Neural cell (in vitro differentiated cells): ENCODE measurements at regions not wholly inside any gene's neighbourhood (a gene's known extent, or its start where the extent isn't known, plus 50 kb on each side); places are given as distances from the start of the nearest gene placed in this dataset.
A peak's percentile ranks its signal among the peaks of the same experiment; 100 is the strongest.

ENCODE experiments used
- H2AFZ ChIP-seq: fragments of 200-600, 300-800 bp; sonication (generic), shearing (Covaris generic); 2 replicates; pipeline ENCODE4 v1.6.0; 2014; ENCODE audit warnings: low read depth, mild to moderate bottlenecking, antibody characterized with exemption, low read length, moderate library complexity
- H3F3A ChIP-seq: fragments of 200-600 bp; shearing (Covaris generic); 2 replicates; pipeline ENCODE4 v1.6.1; 2016; ENCODE audit warnings: mild to moderate bottlenecking, moderate library complexity, mixed read lengths, antibody characterized with exemption, low read length; ENCODE audit not compliant: insufficient read depth, poor library complexity, severe bottlenecking
- H3K27ac ChIP-seq: fragments of 200-600, 300-800 bp; sonication (generic), shearing (Covaris generic); 2 replicates; pipeline ENCODE4 v1.5.1; 2014; ENCODE audit warnings: mild to moderate bottlenecking, low read length, moderate library complexity
- H3K27me3 ChIP-seq: fragments of 300-800, 200-600 bp; sonication (generic), shearing (Covaris generic); 2 replicates; pipeline ENCODE4 v1.6.0; 2014; ENCODE audit warnings: mild to moderate bottlenecking, low read depth, low read length, moderate library complexity; ENCODE audit not compliant: insufficient read depth
- H3K36me3 ChIP-seq: fragments of 300-800, 200-600 bp; sonication (generic), shearing (Covaris generic); 2 replicates; pipeline ENCODE4 v1.5.1; 2014; ENCODE audit warnings: mild to moderate bottlenecking, antibody characterized with exemption, low read length, moderate library complexity; ENCODE audit not compliant: insufficient read depth
- H3K4me2 ChIP-seq: fragments of 300-800, 200-600 bp; sonication (generic), shearing (Covaris generic); 2 replicates; pipeline ENCODE4 v1.6.0; 2014; ENCODE audit warnings: mild to moderate bottlenecking, low read length
- H3K4me3 ChIP-seq: fragments of 300-800, 200-600 bp; sonication (generic), shearing (Covaris generic); 2 replicates; pipeline ENCODE4 v1.5.1; 2014; ENCODE audit warnings: mild to moderate bottlenecking, low read length, moderate library complexity
- H3K79me2 ChIP-seq: fragments of 200-600 bp; shearing (Covaris generic); replicated peaks from 2 replicates; pipeline ENCODE4 v1.6.0; 2014; ENCODE audit warnings: mild to moderate bottlenecking, low read length, moderate library complexity; ENCODE audit not compliant: insufficient read depth
- H3K9ac ChIP-seq: fragments of 300-800, 200-600 bp; sonication (generic), shearing (Covaris generic); 2 replicates; pipeline ENCODE4 v1.6.1; 2016; ENCODE audit warnings: mild to moderate bottlenecking, low read length, mixed read lengths
- H3K9me2 ChIP-seq: fragments of 200-600 bp; shearing (Covaris generic); 2 replicates; pipeline ENCODE4 v1.6.1; 2016; ENCODE audit warnings: mild to moderate bottlenecking, low read length, mixed read lengths; ENCODE audit not compliant: insufficient read depth
- H3K9me3 ChIP-seq: fragments of 200-600, 300-800 bp; sonication (generic), shearing (Covaris generic); 2 replicates; pipeline ENCODE4 v1.6.1; 2016; ENCODE audit warnings: mild to moderate bottlenecking, mixed run types, low read length, moderate library complexity, mixed read lengths
- H4K20me1 ChIP-seq: fragments of 200-600 bp; shearing (Covaris generic); 2 replicates; pipeline ENCODE4 v1.6.1; 2016; ENCODE audit warnings: mild to moderate bottlenecking, mixed run types; ENCODE audit not compliant: insufficient read depth
- EP300 ChIP-seq: fragments of 450-650 bp; conservative IDR thresholded peaks from 2 replicates; pipeline ENCODE4 v1.6.1; 2014; ENCODE audit warnings: antibody characterized with exemption, mild to moderate bottlenecking, moderate library complexity; ENCODE audit not compliant: poor library complexity, severe bottlenecking
- EZH2 ChIP-seq: fragments of 200-600, 300-800 bp; shearing (Covaris generic), sonication (generic); IDR thresholded peaks from 2 replicates; pipeline ENCODE4 v1.6.1; 2014; ENCODE audit warnings: antibody characterized with exemption, low read length, borderline replicate concordance, mild to moderate bottlenecking; ENCODE audit not compliant: insufficient read depth, poor library complexity, severe bottlenecking
- MXI1 ChIP-seq: fragments of 450-650 bp; conservative IDR thresholded peaks from 2 replicates; pipeline ENCODE4 v1.6.1; 2014; ENCODE audit warnings: antibody characterized with exemption, mild to moderate bottlenecking; ENCODE audit not compliant: poor library complexity, severe bottlenecking
- POLR2AphosphoS5 ChIP-seq: IDR thresholded peaks from 2 replicates; pipeline ENCODE4 v1.6.1; 2012
- RAD21 ChIP-seq: fragments of 450-650 bp; conservative IDR thresholded peaks from 2 replicates; pipeline ENCODE4 v1.6.1; 2014; ENCODE audit warnings: antibody characterized with exemption, mild to moderate bottlenecking, moderate library complexity
- REST ChIP-seq: IDR thresholded peaks from 2 replicates; pipeline ENCODE4 v1.6.1; 2012; ENCODE audit warnings: borderline replicate concordance
- SMC3 ChIP-seq: fragments of 450-650 bp; conservative IDR thresholded peaks from 2 replicates; pipeline ENCODE4 v1.6.1; 2014; ENCODE audit warnings: antibody characterized with exemption, mild to moderate bottlenecking, moderate library complexity; ENCODE audit not compliant: poor library complexity
- TAF1 ChIP-seq: IDR thresholded peaks from 2 replicates; pipeline ENCODE4 v1.6.1; 2012; ENCODE audit warnings: low read depth
- TF ChIP-seq, protein P1 (sequence below): fragments of 450-650 bp; IDR thresholded peaks from 2 replicates; pipeline ENCODE4 v1.5.1; 2014; ENCODE audit warnings: antibody characterized with exemption, mild to moderate bottlenecking, moderate library complexity; ENCODE audit not compliant: poor library complexity, severe bottlenecking

GRCh38 chr2:75986617-75987016 lies 275.9 kb upstream of the GCFC2 start:
- H3K4me2 ChIP-seq, result peak overlapping the region; percentile 20
- H3K9me2 ChIP-seq, result no peaks in the 10 kb centered on the region
- H3K4me3 ChIP-seq, result peak overlapping the region; percentile 32
- peak overlapping the region; percentile 21 for H3K27ac ChIP-seq
- no peaks in the 10 kb centered on the region for H3K36me3 ChIP-seq
- H3K9ac ChIP-seq, result peak overlapping the region; percentile 6
- TF ChIP-seq RAD21 (no peak), EP300 (peak; percentile 57)
- no peaks in the 10 kb centered on the region for H3F3A ChIP-seq
- H2AFZ ChIP-seq, result no peak overlapping the region
- H3K79me2 ChIP-seq, result no peaks in the 10 kb centered on the region
- no peaks in the 10 kb centered on the region for H3K9me3 ChIP-seq
- no peaks in the 10 kb centered on the region for H3K27me3 ChIP-seq
- H4K20me1 ChIP-seq, result no peaks in the 10 kb centered on the region

- no peaks in the 10 kb centered on the region for H4K20me1 ChIP-seq
- no peak overlapping the region for H3K27ac ChIP-seq
- H3F3A ChIP-seq, result no peaks in the 10 kb centered on the region
- no peak overlapping the region for H3K9ac ChIP-seq
- no peaks in the 10 kb centered on the region for H3K36me3 ChIP-seq
- H3K79me2 ChIP-seq, result no peaks in the 10 kb centered on the region
- H3K27me3 ChIP-seq, result no peaks in the 10 kb centered on the region
- TF ChIP-seq SMC3 (no peak), EZH2 (no peak), RAD21 (no peak)
- H3K4me3 ChIP-seq, result no peak overlapping the region
- H3K9me2 ChIP-seq, result no peaks in the 10 kb centered on the region
- no peak overlapping the region for H3K4me2 ChIP-seq
- no peak overlapping the region for H2AFZ ChIP-seq
- no peaks in the 10 kb centered on the region for H3K9me3 ChIP-seq
Measured at GRCh38 chr2:75982719-75983118, 272.0 kb upstream of the GCFC2 start.

- Histone ChIP-seq H3K27me3 (no peaks in the 10 kb centered on the region), H3F3A (no peaks in the 10 kb centered on the region)
- TF ChIP-seq SMC3 (no peak), MXI1 (no peak), EP300 (no peak), TAF1 (no peak), REST (no peak), POLR2AphosphoS5 (no peak), EZH2 (no peak), RAD21 (no peak)
- TF ChIP-seq, protein P1, sequence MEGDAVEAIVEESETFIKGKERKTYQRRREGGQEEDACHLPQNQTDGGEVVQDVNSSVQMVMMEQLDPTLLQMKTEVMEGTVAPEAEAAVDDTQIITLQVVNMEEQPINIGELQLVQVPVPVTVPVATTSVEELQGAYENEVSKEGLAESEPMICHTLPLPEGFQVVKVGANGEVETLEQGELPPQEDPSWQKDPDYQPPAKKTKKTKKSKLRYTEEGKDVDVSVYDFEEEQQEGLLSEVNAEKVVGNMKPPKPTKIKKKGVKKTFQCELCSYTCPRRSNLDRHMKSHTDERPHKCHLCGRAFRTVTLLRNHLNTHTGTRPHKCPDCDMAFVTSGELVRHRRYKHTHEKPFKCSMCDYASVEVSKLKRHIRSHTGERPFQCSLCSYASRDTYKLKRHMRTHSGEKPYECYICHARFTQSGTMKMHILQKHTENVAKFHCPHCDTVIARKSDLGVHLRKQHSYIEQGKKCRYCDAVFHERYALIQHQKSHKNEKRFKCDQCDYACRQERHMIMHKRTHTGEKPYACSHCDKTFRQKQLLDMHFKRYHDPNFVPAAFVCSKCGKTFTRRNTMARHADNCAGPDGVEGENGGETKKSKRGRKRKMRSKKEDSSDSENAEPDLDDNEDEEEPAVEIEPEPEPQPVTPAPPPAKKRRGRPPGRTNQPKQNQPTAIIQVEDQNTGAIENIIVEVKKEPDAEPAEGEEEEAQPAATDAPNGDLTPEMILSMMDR, result no peak
Measured at GRCh38 chr2:75964646-75965045, 253.9 kb upstream of the GCFC2 start.

More at GRCh38 chr2:75964646-75965045, 253.9 kb upstream of the GCFC2 start:
- Histone ChIP-seq H3K36me3 (no peaks in the 10 kb centered on the region), H2AFZ (no peak overlapping the region), H3K4me3 (no peak overlapping the region), H3K4me2 (no peak overlapping the region), H3K9ac (no peak overlapping the region), H4K20me1 (no peaks in the 10 kb centered on the region), H3K9me2 (no peaks in the 10 kb centered on the region), H3K27ac (no peak overlapping the region), H3K79me2 (no peaks in the 10 kb centered on the region), H3K9me3 (no peaks in the 10 kb centered on the region)
